Lower lobe of right lung (tissue), 2 donors: ENCODE measurements at regions not wholly inside any gene's neighbourhood (a gene's known extent, or its start where the extent isn't known, plus 50 kb on each side); places are given as distances from the start of the nearest gene placed in this dataset.

ENCODE experiments used
- ATAC-seq, 2 donors: fragments of 200-7000 bp; cut with Tn5 transposase; one replicate each; pipeline ENCODE4 v1.9.1; 2020 to 2022; ENCODE audit warnings: mild to moderate bottlenecking in 2 of 2, moderate library complexity in 2 of 2
- DNase-seq: peaks from one replicate; pipeline ENCODE4 v3.0.0-alpha.2; 2020
- H3K27ac ChIP-seq: fragments of 200-600 bp; one replicate; pipeline ENCODE4 v1.8.0; 2022
- H3K27me3 ChIP-seq: fragments of 200-600 bp; one replicate; pipeline ENCODE4 v1.8.0; 2022; ENCODE audit warnings: low read depth
- H3K36me3 ChIP-seq: fragments of 200-600 bp; one replicate; pipeline ENCODE4 v1.8.0; 2022; ENCODE audit warnings: mild to moderate bottlenecking
- H3K4me1 ChIP-seq: fragments of 200-600 bp; one replicate; pipeline ENCODE4 v1.8.0; 2022
- H3K4me3 ChIP-seq: fragments of 200-600 bp; one replicate; pipeline ENCODE4 v1.8.0; 2022; ENCODE audit warnings: mild to moderate bottlenecking
- H3K9me3 ChIP-seq: fragments of 200-600 bp; one replicate; pipeline ENCODE4 v1.8.0; 2022
- intact Hi-C: fragments of 100-400 bp; cut with DNase I; formaldehyde crosslinking; loops from one replicate; pipeline ENCODE4 v1.11.0; 2022
- TF ChIP-seq, protein P1 (sequence below): fragments of 200-600 bp; IDR thresholded peaks from one replicate; pipeline ENCODE4 v1.8.0; 2022; ENCODE audit warnings: antibody characterized with exemption, mild to moderate bottlenecking
- donor health status: DM: no; HTN: yes; CAD: no; lungs with severe emphysema.

GRCh38 chr5:67702008-67702407, 505.4 kb upstream of the CD180 start:
- Histone ChIP-seq H3K27me3 (no peaks in the 10 kb centered on the region), H3K4me3 (no peak overlapping the region), H3K27ac (no peak overlapping the region), H3K36me3 (no peaks in the 10 kb centered on the region), H3K4me1 (no peaks in the 10 kb centered on the region), H3K9me3 (no peaks in the 10 kb centered on the region)
- DNase-seq (no peak), ATAC-seq (no peak)
- TF ChIP-seq, protein P1, sequence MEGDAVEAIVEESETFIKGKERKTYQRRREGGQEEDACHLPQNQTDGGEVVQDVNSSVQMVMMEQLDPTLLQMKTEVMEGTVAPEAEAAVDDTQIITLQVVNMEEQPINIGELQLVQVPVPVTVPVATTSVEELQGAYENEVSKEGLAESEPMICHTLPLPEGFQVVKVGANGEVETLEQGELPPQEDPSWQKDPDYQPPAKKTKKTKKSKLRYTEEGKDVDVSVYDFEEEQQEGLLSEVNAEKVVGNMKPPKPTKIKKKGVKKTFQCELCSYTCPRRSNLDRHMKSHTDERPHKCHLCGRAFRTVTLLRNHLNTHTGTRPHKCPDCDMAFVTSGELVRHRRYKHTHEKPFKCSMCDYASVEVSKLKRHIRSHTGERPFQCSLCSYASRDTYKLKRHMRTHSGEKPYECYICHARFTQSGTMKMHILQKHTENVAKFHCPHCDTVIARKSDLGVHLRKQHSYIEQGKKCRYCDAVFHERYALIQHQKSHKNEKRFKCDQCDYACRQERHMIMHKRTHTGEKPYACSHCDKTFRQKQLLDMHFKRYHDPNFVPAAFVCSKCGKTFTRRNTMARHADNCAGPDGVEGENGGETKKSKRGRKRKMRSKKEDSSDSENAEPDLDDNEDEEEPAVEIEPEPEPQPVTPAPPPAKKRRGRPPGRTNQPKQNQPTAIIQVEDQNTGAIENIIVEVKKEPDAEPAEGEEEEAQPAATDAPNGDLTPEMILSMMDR = no peak
- intact Hi-C loops = no loop called here

- intact Hi-C loops = no loop called here
- Histone ChIP-seq H3K9me3 (no peaks in the 10 kb centered on the region), H3K4me1 (peaks cover 11% of the 10 kb centered on the region), H3K36me3 (no peaks in the 10 kb centered on the region), H3K27ac (no peak overlapping the region), H3K27me3 (no peaks in the 10 kb centered on the region), H3K4me3 (no peak overlapping the region)
- TF ChIP-seq, protein P1 = no peak
- ATAC-seq = no peak
- DNase-seq = no peak
These were observed 503.0 kb upstream of the CD180 start for GRCh38 chr5:67699560-67699959.

- H3K27me3 ChIP-seq = no peaks in the 10 kb centered on the region
- H3K4me3 ChIP-seq = no peak overlapping the region
- ATAC-seq (no peak), DNase-seq (no peak)
- TF ChIP-seq, protein P1 = no peak
- no peak overlapping the region for H3K27ac ChIP-seq
- intact Hi-C loops = no loop called here
- peaks cover 12% of the 10 kb centered on the region for H3K4me1 ChIP-seq
- no peaks in the 10 kb centered on the region for H3K36me3 ChIP-seq
- no peaks in the 10 kb centered on the region for H3K9me3 ChIP-seq
These were observed 499.8 kb upstream of the CD180 start for GRCh38 chr5:67696446-67696845.

- no peaks in the 10 kb centered on the region for H3K9me3 ChIP-seq
- ATAC-seq (no peak), DNase-seq (no peak)
- H3K36me3 ChIP-seq = no peaks in the 10 kb centered on the region
- peaks cover 12% of the 10 kb centered on the region for H3K4me1 ChIP-seq
- no peaks in the 10 kb centered on the region for H3K27me3 ChIP-seq
- peak overlapping the region; percentile 53 for H3K27ac ChIP-seq
- intact Hi-C loops = no loop called here
- TF ChIP-seq, protein P1 = no peak
- H3K4me3 ChIP-seq = no peak overlapping the region
These were observed 498.8 kb upstream of the CD180 start for GRCh38 chr5:67695369-67695768.

- Histone ChIP-seq H3K36me3 (no peaks in the 10 kb centered on the region), H3K27me3 (no peaks in the 10 kb centered on the region), H3K27ac (peak overlapping the region; percentile 53), H3K4me1 (peaks cover 12% of the 10 kb centered on the region), H3K4me3 (no peak overlapping the region), H3K9me3 (no peaks in the 10 kb centered on the region)
- no peak for ATAC-seq
- intact Hi-C loops = no loop called here
- TF ChIP-seq, protein P1 = no peak
- DNase-seq = no peak
These were observed 498.2 kb upstream of the CD180 start for GRCh38 chr5:67694810-67695191.
